Colonic mucosa (tissue), 4 donors: ENCODE measurements at regions not wholly inside any gene's neighbourhood (a gene's known extent, or its start where the extent isn't known, plus 50 kb on each side); places are given as distances from the start of the nearest gene placed in this dataset.
"Not testable (repeated sequence)": the region's sequence is repeated elsewhere in the genome, so short reads cannot be mapped to it uniquely, and the experiment has no call there.

ENCODE experiments used
- DNase-seq: peaks from one replicate; pipeline ENCODE4 v3.0.0-alpha.2; 2020
- H3K27ac ChIP-seq: fragments of 200-600 bp; one replicate; pipeline ENCODE4 v1.8.0; 2021
- H3K27me3 ChIP-seq: fragments of 200-600 bp; one replicate; pipeline ENCODE4 v1.8.0; 2021
- H3K36me3 ChIP-seq: fragments of 200-600 bp; one replicate; pipeline ENCODE4 v1.8.0; 2021
- H3K4me1 ChIP-seq: fragments of 200-600 bp; one replicate; pipeline ENCODE4 v1.8.0; 2021; ENCODE audit warnings: mild to moderate bottlenecking
- H3K4me3 ChIP-seq: fragments of 200-600 bp; one replicate; pipeline ENCODE4 v1.8.0; 2021
- H3K9ac ChIP-seq, 2 donors: one replicate each; pipeline ENCODE4 v1.7.0; 2013; ENCODE audit warnings: control low read depth in 2 of 2, low read depth in 2 of 2, low read length in 2 of 2
- H3K9me3 ChIP-seq: fragments of 200-600 bp; one replicate; pipeline ENCODE4 v1.8.0; 2021
- CTCF ChIP-seq: fragments of 200-600 bp; IDR thresholded peaks from one replicate; pipeline ENCODE4 v1.8.0; 2022; ENCODE audit warnings: antibody characterized with exemption, mild to moderate bottlenecking
- intact Hi-C: fragments of 100-400 bp; cut with DNase I; formaldehyde crosslinking; loops from one replicate; pipeline ENCODE4 v1.14.1; 2022
- donor health status: healthy.
- donor health status: DM: no; HTN: no; CAD: no.
- donor health status: DM: no; HTN: no; CAD: no.

GRCh38 chr18:38646296-38646695 lies 1080.7 kb upstream of the CELF4 start:
- DNase-seq, result no peak
- Histone ChIP-seq H3K27me3 (no peaks in the 10 kb centered on the region), H3K9me3 (no peaks in the 10 kb centered on the region), H3K4me3 (no peak overlapping the region), H3K36me3 (no peaks in the 10 kb centered on the region), H3K4me1 (no peaks in the 10 kb centered on the region), H3K27ac (no peak overlapping the region), H3K9ac (no peak overlapping the region)
- TF ChIP-seq CTCF, result no peak
- intact Hi-C loops, result no loop called here

- Histone ChIP-seq H3K27me3 (no peaks in the 10 kb centered on the region), H3K36me3 (no peaks in the 10 kb centered on the region), H3K9me3 (no peaks in the 10 kb centered on the region), H3K4me1 (no peaks in the 10 kb centered on the region), H3K27ac (no peak overlapping the region), H3K4me3 (no peak overlapping the region), H3K9ac (no peak overlapping the region)
- intact Hi-C loops, result no loop called here
- no peak for DNase-seq
- no peak for TF ChIP-seq CTCF
These were observed 1079.5 kb upstream of the CELF4 start for GRCh38 chr18:38644875-38645641.

GRCh38 chr18:38642711-38643110 lies 1077.1 kb upstream of the CELF4 start:
- H3K9ac ChIP-seq, result no peak overlapping the region
- no peak for TF ChIP-seq CTCF
- no peak overlapping the region for H3K4me3 ChIP-seq
- intact Hi-C loops, result no loop called here
- no peaks in the 10 kb centered on the region for H3K9me3 ChIP-seq
- DNase-seq, result no peak
- no peaks in the 10 kb centered on the region for H3K36me3 ChIP-seq
- H3K27ac ChIP-seq, result no peak overlapping the region
- no peaks in the 10 kb centered on the region for H3K4me1 ChIP-seq
- no peaks in the 10 kb centered on the region for H3K27me3 ChIP-seq

GRCh38 chr18:38639700-38640099 lies 1074.1 kb upstream of the CELF4 start:
- intact Hi-C loops, H3K27ac ChIP-seq, DNase-seq: not testable (repeated sequence)

GRCh38 chr18:38635709-38636430 lies 1070.3 kb upstream of the CELF4 start:
- TF ChIP-seq CTCF, result no peak
- H3K27ac ChIP-seq, result no peak overlapping the region

More at GRCh38 chr18:38639700-38640099, 1074.1 kb upstream of the CELF4 start:
- H3K36me3 ChIP-seq, H3K4me1 ChIP-seq, H3K4me3 ChIP-seq, H3K27me3 ChIP-seq, H3K9ac ChIP-seq, H3K9me3 ChIP-seq: not testable (repeated sequence)

GRCh38 chr18:38634117-38634516 lies 1068.5 kb upstream of the CELF4 start:
- intact Hi-C loops, result no loop called here
- H3K27me3 ChIP-seq, result no peaks in the 10 kb centered on the region

More at GRCh38 chr18:38635709-38636430, 1070.3 kb upstream of the CELF4 start:
- Histone ChIP-seq H3K27me3 (no peaks in the 10 kb centered on the region), H3K4me3 (no peak overlapping the region), H3K36me3 (no peaks in the 10 kb centered on the region), H3K9ac (no peak overlapping the region), H3K9me3 (no peaks in the 10 kb centered on the region), H3K4me1 (no peaks in the 10 kb centered on the region)
- no peak for DNase-seq
- intact Hi-C loops, result no loop called here

More at GRCh38 chr18:38634117-38634516, 1068.5 kb upstream of the CELF4 start:
- H3K9ac ChIP-seq, result no peak overlapping the region
- H3K9me3 ChIP-seq, result no peaks in the 10 kb centered on the region
- no peaks in the 10 kb centered on the region for H3K36me3 ChIP-seq
- H3K4me1 ChIP-seq, result no peaks in the 10 kb centered on the region
- TF ChIP-seq CTCF, result no peak
- no peak overlapping the region for H3K4me3 ChIP-seq
- no peak overlapping the region for H3K27ac ChIP-seq
- no peak for DNase-seq
